NOMO-1 (cell line): ENCODE measurements at regions not wholly inside any gene's neighbourhood (a gene's known extent, or its start where the extent isn't known, plus 50 kb on each side); places are given as distances from the start of the nearest gene placed in this dataset.
"Not testable (repeated sequence)": the region's sequence is repeated elsewhere in the genome, so short reads cannot be mapped to it uniquely, and the experiment has no call there.

Experiments
- DNase-seq, 2 experiments: peaks; one replicate each; lab custom pipeline; 2025; ENCODE audit not compliant: unreplicated experiment in 2 of 2; lab: John Stamatoyannopoulos, UW

GRCh38 chr15:81828135-81828534, 217.7 kb downstream of the MEX3B start:
- no peak for DNase-seq

GRCh38 chr15:81825136-81825535, 220.7 kb downstream of the MEX3B start:
- DNase-seq = no peak

- not testable (repeated sequence) for DNase-seq
Measured at GRCh38 chr15:81822587-81822986, 223.2 kb downstream of the MEX3B start.

GRCh38 chr15:81819924-81820635, 225.7 kb downstream of the MEX3B start:
- DNase-seq = no peak

GRCh38 chr15:81814882-81815455, 230.8 kb downstream of the MEX3B start:
- DNase-seq = no peak

GRCh38 chr15:81813215-81813614, 232.6 kb downstream of the MEX3B start:
- DNase-seq = no peak

- DNase-seq = no peak
Measured at GRCh38 chr15:81812456-81812855, 233.4 kb downstream of the MEX3B start.

- no peak for DNase-seq
Measured at GRCh38 chr15:81811736-81812135, 234.1 kb downstream of the MEX3B start.

GRCh38 chr15:81809543-81809942, 236.3 kb downstream of the MEX3B start:
- DNase-seq = no peak

GRCh38 chr15:81807806-81808205, 238.0 kb downstream of the MEX3B start:
- DNase-seq = no peak

- DNase-seq = no peak
Measured at GRCh38 chr15:81807186-81807585, 238.6 kb downstream of the MEX3B start.

- DNase-seq = no peak
Measured at GRCh38 chr15:81795899-81796298, 249.9 kb downstream of the MEX3B start.

GRCh38 chr15:81792646-81793045, 253.2 kb downstream of the MEX3B start:
- DNase-seq = no peak

- not testable (repeated sequence) for DNase-seq
Measured at GRCh38 chr15:81791322-81791721, 254.5 kb downstream of the MEX3B start.

- DNase-seq = no peak
Measured at GRCh38 chr15:81789403-81789802, 256.4 kb downstream of the MEX3B start.

- DNase-seq = no peak
Measured at GRCh38 chr15:81786776-81787175, 259.0 kb downstream of the MEX3B start.

- DNase-seq = no peak
Measured at GRCh38 chr15:81785679-81786078, 260.1 kb downstream of the MEX3B start.

- no peak for DNase-seq
Measured at GRCh38 chr15:81785181-81785580, 260.6 kb downstream of the MEX3B start.

GRCh38 chr15:81784751-81785150, 261.1 kb downstream of the MEX3B start:
- no peak for DNase-seq

- no peak for DNase-seq
Measured at GRCh38 chr15:81783586-81783985, 262.2 kb downstream of the MEX3B start.

GRCh38 chr15:81783076-81783475, 262.7 kb downstream of the MEX3B start:
- no peak for DNase-seq

- DNase-seq = no peak
Measured at GRCh38 chr15:81781395-81781794, 264.4 kb downstream of the MEX3B start.

GRCh38 chr15:81780966-81781365, 264.9 kb downstream of the MEX3B start:
- DNase-seq = no peak
